ENCODE measurements at regions not wholly inside any gene's neighbourhood (a gene's known extent, or its start where the extent isn't known, plus 50 kb on each side); places are given as distances from the start of the nearest gene placed in this dataset.

- Histone ChIP-seq H3K27me3 (no peaks in the 10 kb centered on the region), H3K27ac (no peak overlapping the region), H3K36me3 (no peaks in the 10 kb centered on the region), H3K9me3 (no peaks in the 10 kb centered on the region), H3K4me1 (no peaks in the 10 kb centered on the region), H3K4me3 (no peak overlapping the region)
- WGBS, 2 donors: 59 to 61% methylated on average over 2 of the region's 2 CpGs
- no peak for DNase-seq
- TF ChIP-seq POLR2A (IDR thresholded peaks at IDR 0.05): no peak
- intact Hi-C loops (cut with DNase I): no loop called here
Measured at GRCh38 chr1:81149649-81150325, 650.9 kb upstream of the ADGRL2 start.

- Histone ChIP-seq H3K27me3 (no peaks in the 10 kb centered on the region), H3K9me3 (no peaks in the 10 kb centered on the region), H3K36me3 (no peaks in the 10 kb centered on the region), H3K4me3 (no peak overlapping the region), H3K4me1 (peaks cover 0 to 15% (median 0%) of the 10 kb centered on the region in 3 donors), H3K27ac (no peak overlapping the region)
- intact Hi-C loops (cut with DNase I): no loop called here
- 47 to 52% methylated on average over 4 of the region's 4 CpGs for WGBS, 2 donors
- no peak for DNase-seq
- no peak for TF ChIP-seq POLR2A (IDR thresholded peaks at IDR 0.05)
- TF ChIP-seq CTCF (IDR thresholded peaks at IDR 0.05): no peak
Measured at GRCh38 chr1:81144240-81144825, 656.4 kb upstream of the ADGRL2 start.

DNA sequence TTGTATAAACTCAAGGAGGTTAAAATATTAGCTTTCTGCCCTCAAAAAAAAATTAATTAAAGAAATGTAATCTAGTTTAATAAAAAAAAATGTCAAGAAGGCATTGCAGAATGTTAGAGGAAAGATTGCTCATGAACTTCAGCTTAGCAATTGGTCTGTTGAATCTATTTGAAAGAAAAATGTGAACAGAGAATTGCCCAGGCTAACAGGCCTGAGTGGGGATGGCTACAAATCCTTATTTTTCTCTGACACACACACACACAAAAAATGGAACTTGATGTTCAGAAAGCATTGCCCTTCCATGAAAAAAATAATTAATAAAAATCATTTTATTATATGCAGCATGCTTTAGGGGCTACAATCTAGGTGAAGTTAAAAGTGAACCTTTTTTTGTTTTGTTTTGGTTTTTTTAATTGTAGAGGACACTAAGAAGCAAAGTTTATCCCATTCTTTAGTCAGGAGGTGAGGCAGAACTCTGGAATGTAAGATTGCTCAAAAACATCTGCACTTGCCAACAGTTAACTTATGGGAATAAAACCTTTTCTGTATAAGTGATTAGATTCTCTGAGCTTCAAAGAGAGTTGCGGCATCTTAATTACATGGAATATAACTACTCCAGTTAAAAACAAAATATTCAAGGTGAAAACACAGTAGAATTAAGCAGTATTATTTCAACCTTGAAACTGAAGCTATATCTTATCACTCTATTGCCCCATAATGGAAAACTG is 658.5 kb upstream of the ADGRL2 start:
- no peak for DNase-seq
- H3K9me3 ChIP-seq: no peaks in the 10 kb centered on the region
- no peaks in the 10 kb centered on the region for H3K27me3 ChIP-seq
- no peak overlapping the region for H3K27ac ChIP-seq
- TF ChIP-seq CTCF (IDR thresholded peaks at IDR 0.05) (no peak), POLR2A (IDR thresholded peaks at IDR 0.05) (no peak)
- H3K4me1 ChIP-seq: peaks cover 0 to 15% (median 0%) of the 10 kb centered on the region in 3 donors
- 44 to 60% methylated on average over 1 of the region's 1 CpG for WGBS, 2 donors
- intact Hi-C loops (cut with DNase I): no loop called here
- H3K4me3 ChIP-seq: no peak overlapping the region
- H3K36me3 ChIP-seq: no peaks in the 10 kb centered on the region

DNA sequence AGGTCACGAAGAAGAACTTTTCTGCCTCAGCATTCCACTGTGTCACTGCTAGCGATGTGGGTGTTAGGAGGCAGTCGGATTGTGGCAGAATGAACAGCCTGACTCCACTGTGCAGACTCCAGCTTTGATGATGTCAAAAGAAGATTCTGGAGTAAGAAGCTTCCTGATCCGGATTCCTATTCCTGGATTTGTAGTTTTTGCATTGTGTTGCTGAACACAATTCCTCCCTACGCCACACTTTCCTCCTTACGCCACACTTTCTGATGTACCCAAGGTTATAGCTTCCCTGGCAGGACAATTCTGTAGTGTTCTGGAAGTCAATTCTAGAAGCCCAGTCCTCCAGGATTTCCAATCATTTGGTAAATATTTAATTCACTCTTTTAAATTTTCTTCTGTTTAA is 665.2 kb upstream of the ADGRL2 start:
- no peak overlapping the region for H3K4me3 ChIP-seq
- WGBS, 2 donors: 88 to 93% methylated on average over 6 of the region's 6 CpGs
- H3K36me3 ChIP-seq: no peaks in the 10 kb centered on the region
- DNase-seq: no peak
- H3K27ac ChIP-seq: no peak overlapping the region
- no peaks in the 10 kb centered on the region for H3K27me3 ChIP-seq
- H3K4me1 ChIP-seq: no peaks in the 10 kb centered on the region
- TF ChIP-seq POLR2A (IDR thresholded peaks at IDR 0.05) (no peak), CTCF (IDR thresholded peaks at IDR 0.05) (no peak)
- intact Hi-C loops (cut with DNase I): no loop called here
- H3K9me3 ChIP-seq: no peaks in the 10 kb centered on the region

GRCh38 chr1:81129776-81130175 is 671.0 kb upstream of the ADGRL2 start:
- no peaks in the 10 kb centered on the region for H3K27me3 ChIP-seq
- no peaks in the 10 kb centered on the region for H3K4me1 ChIP-seq
- no peak overlapping the region for H3K27ac ChIP-seq
- DNase-seq: no peak
- intact Hi-C loops (cut with DNase I): no loop called here
- 53 to 68% methylated on average over 3 of the region's 3 CpGs for WGBS, 2 donors
- no peak overlapping the region for H3K4me3 ChIP-seq
- no peaks in the 10 kb centered on the region for H3K9me3 ChIP-seq
- H3K36me3 ChIP-seq: no peaks in the 10 kb centered on the region
- TF ChIP-seq POLR2A (IDR thresholded peaks at IDR 0.05): no peak

GRCh38 chr1:81129366-81129765 is 671.4 kb upstream of the ADGRL2 start:
- no peak overlapping the region for H3K27ac ChIP-seq
- H3K27me3 ChIP-seq: no peaks in the 10 kb centered on the region
- H3K36me3 ChIP-seq: no peaks in the 10 kb centered on the region
- H3K4me1 ChIP-seq: no peaks in the 10 kb centered on the region
- no peak overlapping the region for H3K4me3 ChIP-seq
- TF ChIP-seq CTCF (IDR thresholded peaks at IDR 0.05) (no peak), POLR2A (IDR thresholded peaks at IDR 0.05) (no peak)
- intact Hi-C loops (cut with DNase I): no loop called here
- no peak for DNase-seq
- WGBS, 2 donors: 64 to 71% methylated on average over 4 of the region's 4 CpGs
- no peaks in the 10 kb centered on the region for H3K9me3 ChIP-seq
